ENCODE measurements at regions not wholly inside any gene's neighbourhood (a gene's known extent, or its start where the extent isn't known, plus 50 kb on each side); places are given as distances from the start of the nearest gene placed in this dataset.

- TF ChIP-seq POLR2AphosphoS5 (IDR thresholded peaks at IDR 0.05; ENCODE audit: borderline replicate concordance, low read depth, low read length) (no peak), FOXP2 (optimal IDR thresholded peaks at IDR 0.05; ENCODE audit: control extremely low read depth, extremely low read length, insufficient read depth) (no peak)
Measured at GRCh38 chr4:156437666-156438065, 484.0 kb upstream of the CTSO start.
